CD4-positive, alpha-beta T cell treated with Interleukin-6 for 4 hours (primary cell): ENCODE measurements at regions not wholly inside any gene's neighbourhood (a gene's known extent, or its start where the extent isn't known, plus 50 kb on each side); places are given as distances from the start of the nearest gene placed in this dataset.

Experiments used
- DNase-seq: peaks from one replicate; pipeline ENCODE4 v3.0.0-alpha.2; 2020; ENCODE audit warnings: mixed read lengths

DNA sequence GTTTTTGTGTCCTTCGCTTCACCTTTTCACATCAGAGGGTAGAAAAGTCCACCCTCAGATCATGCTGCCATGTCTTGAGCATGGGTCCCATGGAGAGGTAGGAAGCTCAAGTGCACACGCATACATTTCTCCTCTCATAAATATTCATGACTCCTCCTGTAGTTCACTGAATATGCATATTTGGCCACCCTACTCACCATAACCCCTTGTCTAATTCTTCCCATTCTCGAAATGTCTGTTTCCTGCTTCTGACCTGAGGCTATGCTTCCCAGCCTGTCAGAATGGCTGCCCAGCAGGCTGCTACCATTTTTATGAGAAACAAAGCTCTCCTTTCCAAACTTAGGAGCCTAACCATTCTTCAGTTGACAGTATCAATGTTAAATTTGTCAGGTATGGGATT, 86.5 kb downstream of the ADRA2C start:
- DNase-seq = no peak

DNA sequence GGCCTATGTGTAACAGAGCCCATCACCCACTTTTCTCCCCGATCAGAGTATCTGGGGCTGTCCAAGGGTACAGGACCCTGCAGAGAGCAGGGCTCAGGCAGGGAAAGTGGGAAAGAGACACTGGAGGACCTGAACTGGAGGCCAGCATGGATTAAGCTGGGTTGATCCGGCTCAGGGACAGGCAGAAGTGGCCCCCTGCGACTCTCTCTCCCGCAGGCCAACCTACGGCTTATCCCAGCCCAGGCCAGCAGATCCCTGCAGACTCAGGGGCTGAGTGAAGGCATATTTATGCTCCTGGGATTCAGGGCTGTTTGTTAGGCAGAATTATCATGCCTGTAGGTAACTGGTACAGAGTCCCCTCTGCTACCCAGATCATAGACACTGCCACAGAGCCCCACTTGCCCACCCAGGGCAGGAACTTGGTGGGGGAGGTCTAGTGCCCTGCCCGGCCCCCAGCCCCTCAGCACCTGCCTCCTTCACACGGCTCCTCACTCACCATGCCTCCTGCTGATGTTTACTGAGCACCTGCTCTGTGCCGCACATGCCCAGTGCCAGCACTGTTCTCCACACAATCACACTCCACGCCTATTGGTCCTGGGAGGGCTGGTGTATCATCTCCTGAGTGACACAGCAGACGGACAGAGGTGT, 87.3 kb downstream of the ADRA2C start:
- no peak for DNase-seq

DNA sequence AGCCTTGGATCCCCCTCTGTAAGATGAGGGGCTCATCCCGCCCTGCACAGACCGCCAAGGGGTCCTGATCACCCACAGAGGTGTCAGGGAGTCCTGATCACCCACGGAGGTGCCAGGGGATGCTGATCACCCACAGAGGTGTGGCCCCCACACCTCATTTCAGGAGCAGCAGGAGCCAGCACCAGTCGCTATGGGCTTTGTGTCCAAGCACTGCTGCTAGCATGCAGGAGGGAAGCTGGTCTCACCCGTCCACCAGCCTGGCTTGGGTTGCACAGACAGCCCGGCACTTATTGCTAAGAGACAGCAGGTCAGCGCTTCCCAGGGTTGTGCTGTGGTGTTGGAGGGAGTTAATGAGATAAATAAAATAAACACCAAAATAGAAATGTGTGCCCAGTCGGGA, 88.5 kb downstream of the ADRA2C start:
- no peak for DNase-seq

DNA sequence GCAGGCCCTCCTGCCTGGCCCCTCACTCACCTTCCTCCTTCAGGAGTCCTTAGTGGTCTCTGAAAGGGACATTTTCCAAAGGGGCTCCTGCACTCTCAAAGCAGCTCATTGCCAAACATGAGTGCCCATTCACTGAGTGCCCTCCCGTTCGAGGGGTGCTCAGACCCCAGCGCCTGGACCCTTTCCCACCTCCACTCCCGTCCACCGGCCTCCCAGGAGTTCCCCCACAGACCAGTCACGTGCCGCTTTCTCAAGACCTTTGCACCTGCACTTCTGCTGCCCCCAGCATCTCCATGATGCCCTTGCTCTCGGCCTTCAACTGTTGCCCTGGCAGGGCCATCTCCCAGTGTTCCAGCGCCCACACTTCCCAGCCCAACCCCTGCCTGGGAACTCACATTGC, 89.5 kb downstream of the ADRA2C start:
- DNase-seq = no peak

DNA sequence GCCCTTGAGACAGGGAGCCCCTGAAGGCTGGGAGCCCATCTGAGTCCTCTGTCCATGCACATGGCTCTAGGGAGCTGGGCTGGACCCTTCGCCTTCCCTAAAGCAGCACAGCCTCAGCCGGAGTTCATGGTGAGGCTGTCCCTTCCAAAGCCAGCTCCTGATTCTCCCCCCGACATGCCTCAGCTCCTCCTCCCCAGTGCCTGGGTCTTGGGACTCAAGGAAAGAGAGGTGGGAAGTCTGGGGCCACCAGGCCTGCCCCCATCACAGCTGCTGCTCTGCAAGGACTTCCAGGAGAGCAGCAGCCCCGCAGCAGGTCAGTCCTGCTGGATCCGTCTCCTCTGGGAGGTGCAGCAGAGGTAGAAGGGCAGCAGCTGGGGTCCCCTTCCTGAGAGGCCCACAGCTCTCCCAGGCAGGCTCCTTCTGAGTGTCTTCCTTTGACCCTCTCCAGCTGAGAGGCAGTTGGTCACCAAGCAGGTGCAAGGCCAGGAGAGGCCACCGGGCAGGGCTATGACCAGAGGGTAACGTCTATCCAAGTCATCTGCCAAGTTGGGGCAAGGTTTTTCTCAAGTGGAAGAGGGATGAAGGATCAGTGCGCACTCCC, 90.5 kb downstream of the ADRA2C start:
- no peak for DNase-seq

DNA sequence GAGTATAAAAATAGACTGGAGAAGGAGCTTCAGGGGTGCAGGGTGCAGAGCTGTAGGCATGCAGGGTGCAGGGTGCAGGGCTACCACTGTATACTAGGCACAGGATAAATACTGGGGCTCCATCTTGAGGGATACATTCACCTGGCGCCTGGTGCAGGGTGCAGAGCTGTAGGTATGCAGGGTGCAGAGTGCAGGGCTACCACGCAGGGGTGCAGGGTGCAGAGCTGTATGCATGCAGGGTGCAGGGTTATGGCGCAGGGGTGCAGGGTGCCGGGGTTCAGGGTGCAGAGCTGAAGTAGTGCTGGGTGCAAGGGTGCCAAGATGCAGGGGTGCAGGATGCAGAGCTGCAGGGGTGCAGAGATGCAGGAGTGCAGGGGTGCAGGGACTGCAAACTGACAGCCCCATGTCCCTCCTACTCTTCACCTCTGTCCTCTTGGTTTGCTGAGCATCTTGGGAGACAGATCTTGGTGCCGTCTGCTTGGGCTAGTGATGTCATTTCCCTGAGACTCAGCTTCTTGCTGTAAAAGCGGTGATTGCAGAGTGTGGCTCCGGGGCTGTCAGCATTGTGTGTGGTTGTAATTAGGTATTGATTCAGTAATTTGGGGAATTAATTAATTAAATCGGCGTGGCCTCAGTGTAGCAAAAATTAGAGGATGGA, 91.2 kb downstream of the ADRA2C start:
- no peak for DNase-seq

DNA sequence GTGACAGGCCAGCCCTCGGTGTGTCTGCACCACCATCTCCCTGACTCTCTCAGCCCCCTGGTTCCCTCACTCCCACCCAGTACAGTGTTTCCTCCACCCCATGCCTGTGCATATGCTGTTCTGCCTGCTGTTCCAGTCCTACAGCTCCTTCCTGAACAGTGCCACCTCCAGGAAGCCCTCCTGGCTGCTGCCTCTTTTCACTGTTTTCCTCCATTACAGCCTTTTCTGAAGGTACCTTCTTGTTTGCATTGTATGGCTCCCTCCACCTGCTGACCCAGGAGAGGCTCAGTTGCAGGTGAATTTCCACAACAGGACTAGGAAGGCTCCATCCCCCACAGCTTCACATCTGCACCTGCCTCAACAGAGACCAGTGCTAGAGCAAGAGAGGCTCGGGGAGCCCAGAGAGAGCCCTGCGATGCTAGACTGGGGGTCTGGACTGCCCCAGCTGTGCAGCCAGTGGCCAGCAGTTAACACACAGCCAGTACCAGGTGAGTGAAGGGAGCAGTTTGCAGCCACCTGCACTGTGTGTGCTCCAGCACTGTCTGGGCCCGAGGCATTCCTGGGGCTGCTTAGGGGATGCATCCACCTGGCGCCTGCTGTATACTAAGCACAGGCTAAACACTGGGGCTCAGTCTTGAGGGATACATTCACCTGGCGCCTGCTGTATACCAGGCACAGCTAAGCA, 92.0 kb downstream of the ADRA2C start:
- DNase-seq = no peak

DNA sequence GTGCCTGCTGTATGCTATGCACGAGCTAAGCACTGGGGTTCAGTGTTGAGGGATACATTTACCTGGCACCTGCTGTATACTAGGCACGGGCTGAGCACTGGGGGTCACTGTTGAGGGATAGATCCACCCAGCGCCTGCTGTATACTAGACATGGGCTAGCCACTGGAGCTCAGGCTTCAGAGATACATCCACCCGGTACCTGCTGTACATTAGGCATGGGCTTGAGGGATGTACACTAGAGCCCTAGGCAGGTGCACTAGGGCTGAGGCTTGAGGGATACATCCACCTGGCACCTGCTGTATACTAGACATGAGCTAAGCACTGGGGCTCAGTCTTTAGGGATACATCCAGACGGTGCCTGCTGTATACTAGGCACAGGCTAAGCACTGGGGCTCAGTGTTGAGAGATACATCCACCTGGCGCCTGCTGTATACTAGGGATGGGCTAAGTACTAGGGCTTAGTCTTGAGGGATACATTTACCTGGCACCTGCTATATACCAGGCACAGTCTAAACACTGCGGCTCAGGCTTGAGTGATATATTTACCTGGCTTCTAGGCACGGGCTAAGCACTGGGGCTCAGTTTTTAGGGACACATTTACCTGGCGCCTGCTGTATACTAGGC, 92.7 kb downstream of the ADRA2C start:
- DNase-seq = no peak

DNA sequence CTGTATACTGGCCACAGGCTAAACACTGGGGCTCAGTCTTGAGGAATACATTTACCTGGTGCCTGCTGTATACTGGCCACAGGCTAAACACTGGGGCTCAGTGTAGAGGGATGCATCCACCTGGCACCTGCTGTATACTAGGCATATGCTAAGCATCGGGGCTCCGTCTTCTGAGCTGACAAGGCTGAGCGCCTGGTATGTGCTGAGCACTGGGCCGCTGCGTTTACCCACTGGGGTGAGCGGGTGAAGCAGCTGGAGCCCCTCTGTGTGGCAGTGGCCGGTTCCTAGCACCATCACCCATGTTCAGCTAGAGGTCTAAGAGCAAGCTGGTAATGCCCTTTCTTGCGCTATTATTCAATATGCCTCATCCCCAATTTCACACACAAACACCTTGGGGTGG, 93.4 kb downstream of the ADRA2C start:
- DNase-seq = no peak

DNA sequence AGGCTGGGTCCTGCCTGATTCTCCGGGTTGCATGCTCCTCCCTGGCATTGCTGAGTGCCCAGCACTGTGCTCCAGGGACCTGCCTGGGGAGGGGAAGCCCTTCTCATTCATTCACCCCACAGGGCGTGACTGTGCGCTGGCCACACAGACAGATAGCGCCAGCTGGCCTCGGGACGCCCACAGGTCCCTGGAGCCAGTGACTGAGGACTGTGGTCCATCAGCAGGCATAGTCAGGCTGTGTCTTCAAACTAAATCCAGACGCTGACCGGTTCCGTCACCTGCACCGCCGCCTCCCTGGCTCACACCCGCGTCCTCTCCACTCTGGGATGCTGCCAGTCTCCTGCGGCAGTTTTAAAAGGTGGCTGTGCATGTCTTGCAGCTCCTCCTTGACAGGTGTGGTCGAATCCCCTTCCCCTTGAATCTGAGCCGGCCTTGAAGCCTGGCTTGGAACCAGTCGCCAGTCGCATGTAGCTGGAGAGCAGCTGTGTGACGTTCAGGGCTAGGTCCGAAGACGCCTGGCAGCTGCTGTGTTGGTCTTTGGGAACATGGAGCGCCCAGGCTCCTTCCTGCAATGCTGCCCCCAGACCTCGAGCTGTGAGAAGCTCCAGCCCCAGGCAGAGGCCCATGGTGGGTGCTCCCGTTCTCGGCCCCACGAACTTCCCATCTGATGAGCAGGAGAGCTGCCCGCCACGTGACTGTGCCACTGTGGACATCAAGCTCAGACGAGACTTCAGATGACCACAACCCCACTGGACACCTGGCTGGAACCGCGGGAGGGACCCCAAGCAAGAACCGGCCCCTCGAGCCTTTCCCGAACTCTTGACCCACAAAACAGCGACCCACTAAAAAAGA, 94.1 kb downstream of the ADRA2C start:
- DNase-seq = no peak

DNA sequence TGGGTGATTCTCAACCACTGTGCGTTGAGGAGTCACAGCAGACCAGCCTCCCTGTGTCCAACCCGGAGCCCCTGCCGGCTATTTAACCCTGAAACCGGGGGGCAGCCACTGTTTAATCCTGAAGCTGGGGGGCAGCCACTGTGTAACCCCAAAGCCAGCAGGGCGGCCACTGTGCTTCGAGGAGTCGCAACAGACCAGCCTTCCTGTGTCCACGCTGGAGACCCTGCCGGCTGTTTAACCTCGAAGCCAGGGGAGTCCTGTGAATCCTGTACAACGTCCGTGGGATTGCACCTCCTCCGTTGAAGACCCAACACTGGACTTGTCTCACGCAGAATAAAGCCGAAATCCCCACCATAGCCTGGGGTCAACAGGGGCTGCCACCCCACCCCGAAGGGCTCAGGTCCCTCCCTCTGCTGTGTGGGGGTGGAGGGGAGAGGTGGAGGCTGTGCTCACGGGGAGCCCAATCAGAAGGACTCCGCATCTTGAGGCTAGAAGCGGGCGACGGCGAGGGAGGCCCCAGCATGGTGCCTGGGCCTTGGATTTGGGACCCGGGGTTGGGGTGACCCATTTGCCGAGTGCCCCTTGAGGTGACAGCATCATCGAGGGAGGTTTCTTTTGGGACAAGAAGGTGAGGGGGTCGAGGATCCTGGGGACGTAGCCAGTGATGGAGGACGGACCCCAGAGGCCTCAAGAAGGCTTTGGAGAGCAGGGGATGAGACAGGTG, 94.9 kb downstream of the ADRA2C start:
- DNase-seq = no peak

DNA sequence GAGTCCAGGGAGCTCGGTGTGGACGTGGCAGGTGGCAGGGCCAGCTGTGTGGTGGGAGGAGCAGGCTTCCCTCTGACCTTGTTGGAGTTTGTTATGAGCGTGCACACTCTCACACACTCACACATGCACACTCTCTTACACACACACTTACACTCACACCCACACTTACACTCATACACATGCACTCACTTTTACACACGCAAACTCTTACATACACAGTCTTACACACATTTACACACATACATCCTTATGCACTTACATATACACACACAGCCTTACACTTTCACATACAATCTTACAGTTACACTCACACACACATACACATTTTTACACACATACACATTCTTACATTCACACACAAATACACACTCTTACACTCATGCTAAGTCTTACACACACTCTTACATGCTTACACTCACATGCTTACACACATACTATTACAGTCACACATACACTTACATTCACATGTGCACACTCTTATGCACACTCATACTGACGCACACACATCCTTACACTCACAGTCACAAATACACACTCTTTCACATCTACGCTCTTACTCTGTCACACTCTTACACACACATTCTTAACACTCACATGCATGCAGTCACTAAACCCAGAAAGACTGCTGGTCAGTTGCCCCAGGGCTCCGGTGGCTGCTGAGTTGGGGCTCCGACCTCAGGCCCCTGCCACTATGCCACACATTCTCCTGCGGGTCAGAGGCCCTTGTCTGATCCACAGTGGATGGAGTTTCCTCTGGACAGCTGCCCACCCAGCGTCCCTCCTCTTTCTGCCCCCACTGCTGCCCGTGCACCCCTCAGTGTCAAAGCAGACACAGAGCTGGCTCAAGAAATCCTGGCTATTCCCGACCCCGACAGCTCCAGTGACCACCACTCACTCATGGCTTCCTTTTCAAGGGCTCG, 95.8 kb downstream of the ADRA2C start:
- DNase-seq = no peak

DNA sequence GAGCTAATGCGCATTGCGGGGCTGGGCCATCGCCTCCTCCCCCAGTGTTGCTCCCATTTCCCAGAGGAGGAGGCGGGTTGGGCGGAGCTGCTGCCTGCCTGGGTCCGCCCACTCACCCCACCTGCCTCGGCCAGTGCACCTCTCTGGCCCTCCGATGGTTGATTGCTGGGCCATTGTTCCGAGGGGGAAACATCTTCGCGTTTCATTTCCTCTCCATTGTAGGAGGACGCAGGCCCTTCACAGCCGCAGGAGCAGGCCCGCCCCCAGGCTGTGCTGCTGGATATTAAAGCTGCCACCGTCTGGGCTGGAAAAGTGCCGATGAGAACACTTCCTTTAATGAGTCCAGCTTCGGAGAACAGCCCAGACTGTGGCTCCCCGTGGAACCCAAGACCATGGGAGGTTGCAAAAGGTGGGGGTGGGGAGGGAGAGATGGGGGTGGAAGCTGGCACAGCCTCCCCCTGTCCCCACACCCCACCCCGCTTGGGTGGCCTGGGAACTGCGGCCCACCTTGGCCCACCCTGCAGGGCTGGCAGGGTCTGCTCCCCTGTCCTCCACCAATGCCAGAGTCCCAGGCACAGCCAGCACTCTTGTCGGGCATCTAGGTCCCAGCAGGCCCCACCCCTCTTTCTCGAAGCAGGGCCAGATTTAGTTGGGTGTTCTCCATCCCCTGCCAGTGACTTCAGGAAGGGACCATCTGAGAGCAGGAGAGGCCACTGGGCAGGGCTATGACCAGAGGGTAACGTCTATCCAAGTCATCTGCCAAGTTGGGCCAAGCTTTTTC, 96.6 kb downstream of the ADRA2C start:
- DNase-seq = no peak

DNA sequence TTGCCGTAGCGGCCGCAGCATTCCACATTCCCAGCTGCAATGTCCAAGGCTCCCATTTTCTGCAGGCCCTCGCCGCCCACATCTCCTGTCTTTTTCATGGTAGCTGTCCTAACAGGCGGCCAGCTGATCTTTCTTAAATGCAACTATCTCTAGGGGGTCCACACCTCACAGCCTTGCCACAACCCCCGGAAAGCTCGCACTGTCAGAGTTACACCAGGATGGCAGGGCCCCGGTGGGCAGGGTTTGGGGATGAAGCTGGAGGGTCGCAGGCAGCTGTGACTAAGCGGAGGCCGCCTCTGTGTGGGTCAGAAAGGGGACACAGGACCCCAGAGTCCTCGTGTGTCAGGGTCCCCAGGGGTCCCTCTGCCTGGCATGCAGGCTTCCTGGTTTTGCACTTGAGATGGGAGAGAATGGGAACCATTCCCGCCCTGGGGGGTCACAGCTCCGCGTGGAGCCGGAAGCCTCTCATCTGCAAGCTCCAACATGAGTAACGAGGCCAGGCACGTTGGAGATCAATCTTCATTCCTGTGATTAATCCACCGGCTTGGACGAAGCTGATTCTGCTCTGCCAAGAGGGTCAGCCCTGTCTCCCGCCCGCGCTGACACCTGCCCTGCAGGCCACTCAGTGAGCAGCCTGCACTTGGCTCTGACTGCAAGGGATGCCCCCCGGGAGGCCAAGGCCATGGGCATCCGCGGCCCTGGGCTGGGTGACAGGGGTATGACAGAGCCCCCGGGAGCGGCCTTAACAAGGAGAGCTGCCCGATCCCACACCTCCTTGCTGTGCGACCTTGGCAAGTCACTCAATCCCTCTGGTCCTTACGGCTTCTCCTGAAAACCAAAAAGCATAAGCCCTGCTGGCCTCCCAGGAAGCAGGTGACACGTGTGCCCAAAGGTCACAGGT, 97.9 kb downstream of the ADRA2C start:
- DNase-seq = no peak

DNA sequence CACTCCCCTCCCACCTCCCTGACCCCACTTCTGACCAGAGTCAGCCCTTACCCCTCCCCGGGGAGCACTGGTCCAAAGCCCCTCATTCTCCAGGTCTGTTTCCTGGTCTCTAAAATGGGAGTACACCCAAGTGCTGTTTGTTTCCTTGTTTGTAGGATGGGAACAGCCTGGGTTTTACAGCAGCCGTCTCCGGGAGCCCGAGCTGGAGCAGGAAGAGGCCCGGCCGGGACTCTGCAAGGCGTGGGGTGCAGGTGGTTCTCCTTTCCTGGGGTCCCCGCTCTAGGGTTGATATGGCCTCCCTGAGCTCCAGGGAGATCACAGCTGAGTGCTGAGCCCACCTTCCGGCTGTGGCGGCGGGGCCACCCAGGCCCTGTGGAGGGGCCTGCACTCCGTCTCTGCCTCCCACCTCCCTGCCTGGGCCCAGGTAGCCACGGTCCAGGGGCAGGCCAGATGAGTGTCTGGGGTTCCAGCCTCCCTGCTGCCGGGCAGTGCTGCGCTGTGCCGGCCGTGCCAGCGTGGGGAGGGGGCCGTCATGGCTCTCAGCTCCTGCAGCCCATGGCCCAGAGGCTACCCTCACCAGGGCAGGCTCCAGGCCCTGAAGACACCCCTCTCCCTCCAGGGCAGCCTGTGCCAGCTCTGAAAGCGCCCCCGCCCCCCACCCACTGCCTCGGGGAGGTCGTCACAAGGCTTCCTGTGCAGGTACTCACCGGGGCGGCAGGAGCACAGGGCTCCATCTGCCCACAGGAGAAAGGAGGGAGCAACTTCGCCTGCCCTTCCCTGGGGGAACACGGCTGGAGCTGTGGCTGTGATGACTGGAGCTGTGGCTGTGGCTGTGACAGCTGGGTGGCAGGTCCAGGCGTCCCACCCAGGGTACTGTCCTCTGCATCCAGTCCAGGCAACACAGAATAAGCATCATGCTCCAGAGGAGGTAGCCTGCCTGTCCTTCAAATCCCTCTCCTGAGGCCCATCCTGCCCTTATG, 98.8 kb downstream of the ADRA2C start:
- DNase-seq = no peak

DNA sequence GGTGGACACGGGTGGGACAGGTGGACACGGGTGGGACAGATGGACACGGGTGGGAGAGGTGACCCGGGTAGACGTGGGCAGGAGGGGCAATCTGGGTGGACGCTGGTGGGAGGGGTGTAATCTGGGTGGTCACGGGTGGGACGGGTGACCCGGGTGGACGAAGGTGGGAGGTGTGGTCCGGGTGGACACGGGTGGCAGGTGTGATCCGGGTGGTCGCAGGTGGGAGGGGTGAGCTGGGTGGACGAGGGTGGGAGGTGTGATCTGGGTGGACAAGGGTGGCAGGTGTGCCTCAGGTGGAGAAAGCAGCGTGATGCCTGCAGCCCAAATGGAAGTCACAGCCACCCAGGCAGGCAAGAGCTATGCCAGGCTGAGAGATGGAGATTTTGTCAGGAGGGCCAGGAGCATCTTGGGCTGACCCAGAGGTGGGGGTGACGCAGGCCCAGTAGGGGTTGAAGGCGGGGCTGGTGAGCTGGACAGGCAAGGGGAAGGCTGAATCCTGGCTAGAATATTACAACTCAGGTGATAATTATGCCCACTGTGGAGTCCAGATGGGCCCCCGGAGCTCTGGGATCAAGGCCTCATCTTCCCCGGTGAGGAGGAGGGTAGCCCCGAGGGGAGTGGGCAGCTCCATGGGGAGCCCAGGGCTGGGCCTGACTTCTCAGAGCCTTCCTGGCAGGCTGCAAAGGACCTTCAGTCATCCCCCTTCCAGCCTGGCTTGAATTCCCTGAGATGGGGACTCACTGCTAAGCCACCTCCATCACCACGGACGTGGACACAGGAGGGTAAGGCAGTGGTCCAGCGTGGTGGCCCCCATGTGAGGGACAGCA, 100.0 kb downstream of the ADRA2C start:
- DNase-seq = no peak

DNA sequence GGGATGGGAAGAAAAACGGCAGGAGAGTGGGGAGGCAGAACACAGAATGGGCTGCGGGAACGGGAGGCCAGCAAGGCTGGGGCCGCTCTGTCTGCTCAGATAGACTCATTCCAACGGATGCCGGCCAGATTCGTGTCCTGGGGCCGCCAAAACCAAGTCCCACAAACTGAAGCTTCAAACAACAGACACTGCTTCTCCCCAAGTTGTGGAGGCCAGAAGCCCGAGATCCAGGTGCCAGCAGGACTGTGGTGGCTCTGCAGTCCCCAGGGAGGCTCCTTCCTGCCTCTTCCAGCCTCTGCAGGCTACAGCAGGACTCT, 100.6 kb downstream of the ADRA2C start:
- no peak for DNase-seq
